GM11168 (cell line): ENCODE measurements at regions not wholly inside any gene's neighbourhood (a gene's known extent, or its start where the extent isn't known, plus 50 kb on each side); places are given as distances from the start of the nearest gene placed in this dataset.
"Not testable (repeated sequence)": the region's sequence is repeated elsewhere in the genome, so short reads cannot be mapped to it uniquely, and the experiment has no call there.

Experiments used
- in situ Hi-C: fragments of 300-500 bp; cut with MboI; formaldehyde crosslinking; loops from one replicate; pipeline ENCODE4 v1.12.0; 2022; ENCODE audit warnings: low sequenced_read_pairs; ENCODE audit not compliant: unreplicated experiment

GRCh38 chr10:89942217-89942616, 240.8 kb downstream of the KIF20B start:
- in situ Hi-C loops: no loop called here

GRCh38 chr10:89944138-89944537, 242.7 kb downstream of the KIF20B start:
- in situ Hi-C loops: no loop called here

- in situ Hi-C loops: no loop called here
Observed at GRCh38 chr10:89946106-89946505, 244.7 kb downstream of the KIF20B start.

GRCh38 chr10:89949496-89949895, 248.1 kb downstream of the KIF20B start:
- in situ Hi-C loops: no loop called here

GRCh38 chr10:89952325-89952724, 250.9 kb downstream of the KIF20B start:
- in situ Hi-C loops: loop anchor here (25.0 kb wide), 1 partner anchor 185 kb away; no protein-coding TSS in a partner anchor

GRCh38 chr10:89952751-89953150, 251.4 kb downstream of the KIF20B start:
- in situ Hi-C loops: loop anchor here (25.0 kb wide), 1 partner anchor 185 kb away; no protein-coding TSS in a partner anchor

- in situ Hi-C loops: loop anchor here (25.0 kb wide), 1 partner anchor 183 kb away; no protein-coding TSS in a partner anchor
Observed at GRCh38 chr10:89954061-89954460, 252.7 kb downstream of the KIF20B start.

- in situ Hi-C loops: loop anchor here (25.0 kb wide), 1 partner anchor 182 kb away; no protein-coding TSS in a partner anchor
Observed at GRCh38 chr10:89954787-89955566, 253.6 kb downstream of the KIF20B start.

GRCh38 chr10:89959433-89960110, 258.2 kb downstream of the KIF20B start:
- in situ Hi-C loops: loop anchor here (25.0 kb wide), 1 partner anchor 178 kb away; no protein-coding TSS in a partner anchor

GRCh38 chr10:89963451-89964102, 262.2 kb downstream of the KIF20B start:
- in situ Hi-C loops: loop anchor here (25.0 kb wide), 1 partner anchor 174 kb away; no protein-coding TSS in a partner anchor

GRCh38 chr10:89966211-89966610, 264.8 kb downstream of the KIF20B start:
- in situ Hi-C loops: loop anchor here (25.0 kb wide), 1 partner anchor 171 kb away; no protein-coding TSS in a partner anchor

GRCh38 chr10:89973326-89973725, 271.9 kb downstream of the KIF20B start:
- in situ Hi-C loops: loop anchor here (25.0 kb wide), 1 partner anchor 164 kb away; no protein-coding TSS in a partner anchor

- in situ Hi-C loops: no loop called here
Observed at GRCh38 chr10:89975071-89975470, 273.7 kb downstream of the KIF20B start.

- in situ Hi-C loops: no loop called here
Observed at GRCh38 chr10:89975771-89976170, 274.4 kb downstream of the KIF20B start.

GRCh38 chr10:89978081-89978480, 276.7 kb downstream of the KIF20B start:
- in situ Hi-C loops: no loop called here

- in situ Hi-C loops: no loop called here
Observed at GRCh38 chr10:89979726-89980125, 278.3 kb downstream of the KIF20B start.

- in situ Hi-C loops: no loop called here
Observed at GRCh38 chr10:89980166-89980565, 278.8 kb downstream of the KIF20B start.

- in situ Hi-C loops: no loop called here
Observed at GRCh38 chr10:89981891-89982290, 280.5 kb downstream of the KIF20B start.

GRCh38 chr10:89985446-89985845, 284.1 kb downstream of the KIF20B start:
- in situ Hi-C loops: no loop called here

- in situ Hi-C loops: not testable (repeated sequence)
Observed at GRCh38 chr10:89988361-89988760, 287.0 kb downstream of the KIF20B start.

GRCh38 chr10:89992575-89992974, 291.2 kb downstream of the KIF20B start:
- in situ Hi-C loops: no loop called here
